Muscle of back (tissue), 3 donors: ENCODE measurements at regions not wholly inside any gene's neighbourhood (a gene's known extent, or its start where the extent isn't known, plus 50 kb on each side); places are given as distances from the start of the nearest gene placed in this dataset.

ENCODE experiments used
- DNase-seq, 3 donors: peaks; one replicate each; pipeline versions ENCODE4 v3.0.0 to v3.0.0-alpha.2; 2013

GRCh38 chr21:19832551-19832950, 1165.7 kb upstream of the NCAM2 start:
- DNase-seq, result no peak

GRCh38 chr21:19833082-19833481, 1165.1 kb upstream of the NCAM2 start:
- DNase-seq, result no peak

- DNase-seq, result no peak
Measured at GRCh38 chr21:19842601-19843000, 1155.6 kb upstream of the NCAM2 start.

- DNase-seq, result no peak
Measured at GRCh38 chr21:19844334-19844733, 1153.9 kb upstream of the NCAM2 start.

- no peak for DNase-seq
Measured at GRCh38 chr21:19850157-19850556, 1148.1 kb upstream of the NCAM2 start.

GRCh38 chr21:19853061-19853460, 1145.1 kb upstream of the NCAM2 start:
- DNase-seq, result no peak

- DNase-seq, result peak; percentile 11 to 44 (median 15)
Measured at GRCh38 chr21:19853709-19854575, 1144.3 kb upstream of the NCAM2 start.

- no peak for DNase-seq
Measured at GRCh38 chr21:19855522-19855921, 1142.7 kb upstream of the NCAM2 start.

- no peak for DNase-seq
Measured at GRCh38 chr21:19864476-19864875, 1133.7 kb upstream of the NCAM2 start.

GRCh38 chr21:19870682-19871081, 1127.5 kb upstream of the NCAM2 start:
- no peak for DNase-seq

GRCh38 chr21:19874521-19874920, 1123.7 kb upstream of the NCAM2 start:
- no peak for DNase-seq

GRCh38 chr21:19878133-19878532, 1120.1 kb upstream of the NCAM2 start:
- DNase-seq, result no peak

GRCh38 chr21:19899645-19900044, 1098.6 kb upstream of the NCAM2 start:
- no peak for DNase-seq

GRCh38 chr21:19900149-19900548, 1098.1 kb upstream of the NCAM2 start:
- no peak for DNase-seq

- no peak for DNase-seq
Measured at GRCh38 chr21:19908390-19908789, 1089.8 kb upstream of the NCAM2 start.

GRCh38 chr21:19914028-19914427, 1084.2 kb upstream of the NCAM2 start:
- DNase-seq, result no peak

GRCh38 chr21:19921211-19921610, 1077.0 kb upstream of the NCAM2 start:
- no peak for DNase-seq

GRCh38 chr21:19922122-19922521, 1076.1 kb upstream of the NCAM2 start:
- no peak for DNase-seq

- no peak for DNase-seq
Measured at GRCh38 chr21:19935467-19935866, 1062.7 kb upstream of the NCAM2 start.

- no peak for DNase-seq
Measured at GRCh38 chr21:19937619-19938018, 1060.6 kb upstream of the NCAM2 start.

GRCh38 chr21:19941626-19942025, 1056.6 kb upstream of the NCAM2 start:
- no peak for DNase-seq

- no peak for DNase-seq
Measured at GRCh38 chr21:19950347-19950746, 1047.9 kb upstream of the NCAM2 start.

GRCh38 chr21:19969156-19969555, 1029.1 kb upstream of the NCAM2 start:
- DNase-seq, result no peak

- no peak for DNase-seq
Measured at GRCh38 chr21:19981938-19982337, 1016.3 kb upstream of the NCAM2 start.
